GM12878 (cell line): ENCODE measurements at regions not wholly inside any gene's neighbourhood (a gene's known extent, or its start where the extent isn't known, plus 50 kb on each side); places are given as distances from the start of the nearest gene placed in this dataset.

Experiments
- ATAC-seq: fragments of 200-7000 bp; cut with Tn5 transposase; 3 replicates; pipeline ENCODE4 v1.9.1; 2020; ENCODE audit warnings: mild to moderate bottlenecking, moderate library complexity
- BruUV-seq: library from RNA; stranded (reverse); fragments of 400-500 nt; replicated peaks from 2 replicates; lab custom pipeline; 2021; lab: Mats Ljungman, UMichigan
- CTCF ChIA-PET: fragments of 300-600 bp; sonication (Branson Sonifier 250); formaldehyde crosslinking; extraction: SDS; loops from one replicate; lab custom pipeline; 2021; ENCODE audit warnings: inconsistent platforms; lab: Yijun Ruan, JAX
- POLR2A ChIA-PET: fragments of 350-600 bp; formaldehyde crosslinking; extraction: SDS; loops from one replicate; lab custom pipeline; 2021; ENCODE audit warnings: inconsistent platforms; lab: Charles Lee
- RAD21 ChIA-PET: fragments of 300-600 bp; sonication (Branson Sonifier 250); formaldehyde crosslinking; loops from one replicate; lab custom pipeline; 2023; ENCODE audit warnings: antibody characterized with exemption; ENCODE audit not compliant: unreplicated experiment; lab: Charles Lee
- SMC1A ChIA-PET: fragments of 300-600 bp; sonication (Branson Sonifier 250); formaldehyde crosslinking; loops from one replicate; lab custom pipeline; 2023; ENCODE audit not compliant: unreplicated experiment, uncharacterized antibody; lab: Charles Lee
- DNase-seq: peaks from one replicate; pipeline ENCODE4 v3.0.0-alpha.2; 2011; ENCODE audit warnings: low read depth, low spot score
- FAIRE-seq: peaks from 3 replicates; lab custom pipeline; 2011; peaks lifted over from hg19 to GRCh38; lab: Jason Lieb, UNC
- H2AFZ ChIP-seq: 2 replicates; pipeline ENCODE4 v1.6.0; 2011; ENCODE audit warnings: low read depth, low read length, control low read depth; ENCODE audit not compliant: control insufficient read depth
- H3K27ac ChIP-seq: 2 replicates; pipeline ENCODE4 v1.5.1; 2011; ENCODE audit warnings: control low read depth; ENCODE audit not compliant: control insufficient read depth, insufficient read depth
- H3K27me3 ChIP-seq, 2 experiments: replicated peaks in 1 of 2; 2 replicates each; pipeline versions ENCODE4 v1.6.0 to v1.6.1; 2011; ENCODE audit warnings: low read length in 1 of 2; ENCODE audit not compliant: control insufficient read depth in 2 of 2, insufficient read depth in 2 of 2
- H3K36me3 ChIP-seq, 2 experiments: 2 replicates each; pipeline ENCODE4 v1.5.1; 2011; ENCODE audit warnings: low read length in 1 of 2; ENCODE audit not compliant: control insufficient read depth in 2 of 2, insufficient read depth in 2 of 2
- H3K4me1 ChIP-seq: 2 replicates; pipeline ENCODE4 v1.6.1; 2011; ENCODE audit warnings: mild to moderate bottlenecking, low read length, moderate library complexity, mixed read lengths; ENCODE audit not compliant: control insufficient read depth, insufficient read depth
- H3K4me2 ChIP-seq: 2 replicates; pipeline ENCODE4 v1.6.0; 2011; ENCODE audit warnings: control low read depth; ENCODE audit not compliant: control insufficient read depth, insufficient read depth
- H3K4me3 ChIP-seq: fragments of 200-600 bp; sonication (generic); 2 replicates; pipeline ENCODE4 v1.5.1; 2016
- H3K79me2 ChIP-seq: 2 replicates; pipeline ENCODE4 v1.6.0; 2011; ENCODE audit warnings: low read length; ENCODE audit not compliant: control insufficient read depth, insufficient read depth
- H3K9ac ChIP-seq: 2 replicates; pipeline ENCODE4 v1.8.0; 2011; ENCODE audit warnings: low read length, control low read depth, mixed read lengths; ENCODE audit not compliant: control insufficient read depth, insufficient read depth
- H3K9me3 ChIP-seq: replicated peaks from 3 replicates; pipeline ENCODE4 v1.5.1; 2011; ENCODE audit warnings: mild to moderate bottlenecking, low read length; ENCODE audit not compliant: control insufficient read depth, insufficient read depth
- H4K20me1 ChIP-seq: 2 replicates; pipeline ENCODE4 v1.6.0; 2011; ENCODE audit not compliant: control insufficient read depth, insufficient read depth
- CBX5 ChIP-seq: sonication (generic); IDR thresholded peaks from 2 replicates; pipeline ENCODE4 v1.6.1; 2016; ENCODE audit warnings: low read depth, moderate library complexity, mild to moderate bottlenecking, inconsistent platforms
- CREB1 ChIP-seq: IDR thresholded peaks from 2 replicates; pipeline ENCODE4 v1.6.1; 2012; ENCODE audit warnings: low read depth, mild to moderate bottlenecking, inconsistent platforms
- FOXK2 ChIP-seq: fragments of 450-650 bp; IDR thresholded peaks from 2 replicates; pipeline ENCODE4 v1.6.1; 2017; ENCODE audit warnings: mild to moderate bottlenecking, moderate library complexity
- HCFC1 ChIP-seq: fragments of 150-350 bp; IDR thresholded peaks from 2 replicates; pipeline ENCODE4 v1.6.1; 2014; ENCODE audit warnings: low read length
- JUND ChIP-seq: IDR thresholded peaks from 2 replicates; pipeline ENCODE4 v1.6.1; 2012; ENCODE audit warnings: low read depth, mild to moderate bottlenecking, low read length, improper control_type of control experiment, moderate library complexity
- NRF1 ChIP-seq: conservative IDR thresholded peaks from 2 replicates; pipeline ENCODE4 v1.6.1; 2011; ENCODE audit warnings: mild to moderate bottlenecking, low read depth, low read length, improper control_type of control experiment
- PML ChIP-seq: IDR thresholded peaks from 2 replicates; pipeline ENCODE4 v1.6.1; 2012; ENCODE audit warnings: low read length, inconsistent platforms
- REST ChIP-seq: IDR thresholded peaks from 2 replicates; pipeline ENCODE4 v1.6.1; 2012; ENCODE audit warnings: mild to moderate bottlenecking, low read depth, low read length
- SUPT20H ChIP-seq: IDR thresholded peaks from 2 replicates; pipeline ENCODE4 v1.6.1; 2011; ENCODE audit warnings: low read depth, mild to moderate bottlenecking, low read length, moderate library complexity, borderline replicate concordance; ENCODE audit not compliant: control insufficient read depth
- TCF7 ChIP-seq: IDR thresholded peaks from 2 replicates; pipeline ENCODE4 v1.6.1; 2014; ENCODE audit warnings: antibody characterized with exemption, borderline replicate concordance
- ZNF687 ChIP-seq: fragments of 450-650 bp; IDR thresholded peaks from 2 replicates; pipeline ENCODE4 v1.6.1; 2017; ENCODE audit warnings: mild to moderate bottlenecking, moderate library complexity
- in situ Hi-C: fragments of 300-500 bp; cut with MboI; formaldehyde crosslinking; loops from 9 replicates; pipeline ENCODE4 v1.14.3; 2018; ENCODE audit warnings: mixed read lengths
- intact Hi-C: fragments of 100-400 bp; cut with micrococcal nuclease; formaldehyde crosslinking; loops from one replicate; pipeline ENCODE4 v1.14.2; 2022; ENCODE audit not compliant: unreplicated experiment
- TF ChIP-seq, protein P1 (sequence below): fragments of 450-650 bp; formaldehyde crosslinking; IDR thresholded peaks from 2 replicates; pipeline ENCODE4 v1.5.0; 2022; ENCODE audit warnings: mild to moderate bottlenecking, missing genetic modification characterization
- TF ChIP-seq, protein P2 (sequence below): IDR thresholded peaks from 2 replicates; pipeline ENCODE4 v1.6.1; 2012; ENCODE audit warnings: low read depth, low read length, improper control_type of control experiment

- H3K36me3 ChIP-seq: no peaks in the 10 kb centered on the region
- H3K79me2 ChIP-seq: no peaks in the 10 kb centered on the region
- intact Hi-C loops: no loop called here
- no peak overlapping the region for H3K27ac ChIP-seq
- no peaks in the 10 kb centered on the region for H3K27me3 ChIP-seq
- ChIA-PET POLR2A (no interaction called here), RAD21 (no interaction called here), SMC1A (no interaction called here), CTCF (no interaction called here)
- no peaks in the 10 kb centered on the region for H4K20me1 ChIP-seq
- H3K4me2 ChIP-seq: no peak overlapping the region
- in situ Hi-C loops: no loop called here
- no peaks in the 10 kb centered on the region for H3K4me1 ChIP-seq
- no peak for DNase-seq
- no peaks in the 10 kb centered on the region for H3K9me3 ChIP-seq
- ATAC-seq: no peak
- no peak for FAIRE-seq
- no peak overlapping the region for H3K4me3 ChIP-seq
- no peak overlapping the region for H3K9ac ChIP-seq
- TF ChIP-seq, protein P1, sequence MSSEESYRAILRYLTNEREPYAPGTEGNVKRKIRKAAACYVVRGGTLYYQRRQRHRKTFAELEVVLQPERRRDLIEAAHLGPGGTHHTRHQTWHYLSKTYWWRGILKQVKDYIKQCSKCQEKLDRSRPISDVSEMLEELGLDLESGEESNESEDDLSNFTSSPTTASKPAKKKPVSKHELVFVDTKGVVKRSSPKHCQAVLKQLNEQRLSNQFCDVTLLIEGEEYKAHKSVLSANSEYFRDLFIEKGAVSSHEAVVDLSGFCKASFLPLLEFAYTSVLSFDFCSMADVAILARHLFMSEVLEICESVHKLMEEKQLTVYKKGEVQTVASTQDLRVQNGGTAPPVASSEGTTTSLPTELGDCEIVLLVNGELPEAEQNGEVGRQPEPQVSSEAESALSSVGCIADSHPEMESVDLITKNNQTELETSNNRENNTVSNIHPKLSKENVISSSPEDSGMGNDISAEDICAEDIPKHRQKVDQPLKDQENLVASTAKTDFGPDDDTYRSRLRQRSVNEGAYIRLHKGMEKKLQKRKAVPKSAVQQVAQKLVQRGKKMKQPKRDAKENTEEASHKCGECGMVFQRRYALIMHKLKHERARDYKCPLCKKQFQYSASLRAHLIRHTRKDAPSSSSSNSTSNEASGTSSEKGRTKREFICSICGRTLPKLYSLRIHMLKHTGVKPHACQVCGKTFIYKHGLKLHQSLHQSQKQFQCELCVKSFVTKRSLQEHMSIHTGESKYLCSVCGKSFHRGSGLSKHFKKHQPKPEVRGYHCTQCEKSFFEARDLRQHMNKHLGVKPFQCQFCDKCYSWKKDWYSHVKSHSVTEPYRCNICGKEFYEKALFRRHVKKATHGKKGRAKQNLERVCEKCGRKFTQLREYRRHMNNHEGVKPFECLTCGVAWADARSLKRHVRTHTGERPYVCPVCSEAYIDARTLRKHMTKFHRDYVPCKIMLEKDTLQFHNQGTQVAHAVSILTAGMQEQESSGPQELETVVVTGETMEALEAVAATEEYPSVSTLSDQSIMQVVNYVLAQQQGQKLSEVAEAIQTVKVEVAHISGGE: no peak
- TF ChIP-seq NRF1 (no peak), CREB1 (no peak), TCF7 (no peak), ZNF687 (no peak), SUPT20H (no peak), REST (no peak), PML (no peak), JUND (no peak), HCFC1 (no peak), CBX5 (no peak), FOXK2 (no peak)
- TF ChIP-seq, protein P2, sequence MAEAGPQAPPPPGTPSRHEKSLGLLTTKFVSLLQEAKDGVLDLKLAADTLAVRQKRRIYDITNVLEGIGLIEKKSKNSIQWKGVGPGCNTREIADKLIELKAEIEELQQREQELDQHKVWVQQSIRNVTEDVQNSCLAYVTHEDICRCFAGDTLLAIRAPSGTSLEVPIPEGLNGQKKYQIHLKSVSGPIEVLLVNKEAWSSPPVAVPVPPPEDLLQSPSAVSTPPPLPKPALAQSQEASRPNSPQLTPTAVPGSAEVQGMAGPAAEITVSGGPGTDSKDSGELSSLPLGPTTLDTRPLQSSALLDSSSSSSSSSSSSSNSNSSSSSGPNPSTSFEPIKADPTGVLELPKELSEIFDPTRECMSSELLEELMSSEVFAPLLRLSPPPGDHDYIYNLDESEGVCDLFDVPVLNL: no peak
- BruUV-seq: no TSS peak
- H2AFZ ChIP-seq: no peak overlapping the region
These were observed 151.3 kb upstream of the CNTNAP4 start for GRCh38 chr16:76125871-76126270.
